Esophagus muscularis mucosa (tissue), 4 donors: ENCODE measurements at regions not wholly inside any gene's neighbourhood (a gene's known extent, or its start where the extent isn't known, plus 50 kb on each side); places are given as distances from the start of the nearest gene placed in this dataset.

ENCODE experiments used
- DNase-seq: peaks from one replicate; pipeline ENCODE4 v3.0.0-alpha.2; 2017; ENCODE audit errors: extremely low spot score
- H3K27ac ChIP-seq, 4 donors: fragments of 200-600 bp; sonication (generic); replicated peaks in 1 of 4; 1 replicate in 3 of 4; 2 replicates in 1 of 4; pipeline ENCODE4 v1.5.1; 2016 to 2019; ENCODE audit warnings: mild to moderate bottlenecking in 1 of 4
- H3K27me3 ChIP-seq, 4 donors: fragments of 200-600 bp; sonication (generic); one replicate each; pipeline versions ENCODE4 v1.5.1 to v1.6.0; 2016 to 2019
- H3K36me3 ChIP-seq, 4 donors: fragments of 200-600 bp; sonication (generic); one replicate each; pipeline ENCODE4 v1.5.1; 2016 to 2019
- H3K4me1 ChIP-seq, 4 donors: fragments of 200-600 bp; sonication (generic); one replicate each; pipeline ENCODE4 v1.5.1; 2016 to 2019
- H3K4me3 ChIP-seq, 4 donors: fragments of 200-600 bp; sonication (generic); 1 replicate in 2 of 4; 2 replicates in 2 of 4; pipeline ENCODE4 v1.5.1; 2016 to 2019; ENCODE audit warnings: mild to moderate bottlenecking in 4 of 4, moderate library complexity in 1 of 4
- H3K9me3 ChIP-seq, 4 donors: fragments of 200-600 bp; sonication (generic); 1 replicate in 3 of 4; 2 replicates in 1 of 4; pipeline ENCODE4 v1.5.1; 2016 to 2019
- CTCF ChIP-seq, 3 experiments: fragments of 200-600 bp in 2 of 3; fragments of 450-650 bp in 1 of 3; sonication (generic) in 2 of 3; IDR thresholded peaks; one replicate each; pipeline ENCODE4 v1.5.1; 2017 to 2019; ENCODE audit warnings: antibody characterized with exemption in 3 of 3, mild to moderate bottlenecking in 2 of 3, moderate library complexity in 1 of 3
- EP300 ChIP-seq: sonication (generic); formaldehyde crosslinking; IDR thresholded peaks from one replicate; pipeline ENCODE4 v1.6.1; 2017; ENCODE audit warnings: antibody characterized with exemption
- POLR2A ChIP-seq: fragments of 450-650 bp; IDR thresholded peaks from one replicate; pipeline ENCODE4 v1.6.1; 2017; ENCODE audit warnings: antibody characterized with exemption, moderate library complexity, mild to moderate bottlenecking, low read depth
- POLR2AphosphoS5 ChIP-seq, 2 donors: sonication (generic); formaldehyde crosslinking; IDR thresholded peaks; one replicate each; pipeline ENCODE4 v1.6.1; 2017; ENCODE audit warnings: antibody characterized with exemption in 2 of 2
- WGBS: methylation state at CpG from one replicate; pipeline ENCODE4 v1.1.5; 2018; 5-methylcytosine and 5-hydroxymethylcytosine counted together
- intact Hi-C: fragments of 100-400 bp; cut with DNase I; formaldehyde crosslinking; loops from one replicate; pipeline ENCODE4 v1.15.1; 2023

GRCh38 chr20:40941133-40941610 is 87.5 kb upstream of the TOP1 start:
- intact Hi-C loops: no loop called here
- no peaks in the 10 kb centered on the region for H3K9me3 ChIP-seq
- TF ChIP-seq CTCF (IDR thresholded peaks at IDR 0.05) (no peak), POLR2A (no peak), EP300 (no peak), POLR2AphosphoS5 (IDR thresholded peaks at IDR 0.05) (no peak)
- H3K27me3 ChIP-seq: no peaks in the 10 kb centered on the region
- no peaks in the 10 kb centered on the region for H3K36me3 ChIP-seq
- no peak overlapping the region for H3K27ac ChIP-seq
- WGBS: 84% methylated on average over 3 of the region's 3 CpGs
- no peaks in the 10 kb centered on the region for H3K4me1 ChIP-seq
- H3K4me3 ChIP-seq: no peak overlapping the region
- DNase-seq: no peak

GRCh38 chr20:40942006-40942405 is 86.6 kb upstream of the TOP1 start:
- TF ChIP-seq POLR2AphosphoS5 (IDR thresholded peaks at IDR 0.05) (no peak), POLR2A (no peak), EP300 (no peak), CTCF (IDR thresholded peaks at IDR 0.05) (no peak)
- intact Hi-C loops: no loop called here
- WGBS: 79% methylated on average over 4 of the region's 4 CpGs
- no peaks in the 10 kb centered on the region for H3K9me3 ChIP-seq
- DNase-seq: no peak
- H3K36me3 ChIP-seq: no peaks in the 10 kb centered on the region
- no peaks in the 10 kb centered on the region for H3K27me3 ChIP-seq
- no peak overlapping the region for H3K27ac ChIP-seq
- H3K4me1 ChIP-seq: no peaks in the 10 kb centered on the region
- no peak overlapping the region for H3K4me3 ChIP-seq

- no peaks in the 10 kb centered on the region for H3K9me3 ChIP-seq
- WGBS: 91% methylated on average over 6 of the region's 6 CpGs
- H3K4me1 ChIP-seq: no peaks in the 10 kb centered on the region
- TF ChIP-seq POLR2AphosphoS5 (IDR thresholded peaks at IDR 0.05): no peak
- no peak for TF ChIP-seq CTCF (IDR thresholded peaks at IDR 0.05)
- TF ChIP-seq EP300: no peak
- no peak for TF ChIP-seq POLR2A
- H3K27ac ChIP-seq: no peak overlapping the region
- no peak for DNase-seq
- H3K4me3 ChIP-seq: no peak overlapping the region
- H3K36me3 ChIP-seq: no peaks in the 10 kb centered on the region
- intact Hi-C loops: no loop called here
- H3K27me3 ChIP-seq: no peaks in the 10 kb centered on the region
These were observed 85.8 kb upstream of the TOP1 start for GRCh38 chr20:40942775-40943174.

- no peaks in the 10 kb centered on the region for H3K4me1 ChIP-seq
- no peak for DNase-seq
- 73% methylated on average over 2 of the region's 2 CpGs for WGBS
- intact Hi-C loops: no loop called here
- no peak overlapping the region for H3K27ac ChIP-seq
- H3K9me3 ChIP-seq: no peaks in the 10 kb centered on the region
- no peak overlapping the region for H3K4me3 ChIP-seq
- TF ChIP-seq EP300 (no peak), CTCF (IDR thresholded peaks at IDR 0.05) (no peak), POLR2A (no peak), POLR2AphosphoS5 (IDR thresholded peaks at IDR 0.05) (no peak)
- H3K27me3 ChIP-seq: no peaks in the 10 kb centered on the region
- H3K36me3 ChIP-seq: no peaks in the 10 kb centered on the region
These were observed 85.0 kb upstream of the TOP1 start for GRCh38 chr20:40943591-40943990.

GRCh38 chr20:40945189-40945588 is 83.4 kb upstream of the TOP1 start:
- peaks cover 0 to 13% (median 0%) of the 10 kb centered on the region in 4 donors for H3K27me3 ChIP-seq
- TF ChIP-seq POLR2AphosphoS5 (IDR thresholded peaks at IDR 0.05) (no peak), CTCF (IDR thresholded peaks at IDR 0.05) (no peak), EP300 (no peak)
- H3K4me3 ChIP-seq: no peak overlapping the region
- intact Hi-C loops: loop anchor here (5.0 kb wide), 1 partner anchor 203 kb away; no protein-coding TSS in a partner anchor
- no peaks in the 10 kb centered on the region for H3K36me3 ChIP-seq
- H3K9me3 ChIP-seq: no peaks in the 10 kb centered on the region
- WGBS: 91% methylated on average over 5 of the region's 5 CpGs
- no peak for DNase-seq
- no peaks in the 10 kb centered on the region for H3K4me1 ChIP-seq
- H3K27ac ChIP-seq: no peak overlapping the region
